CD4-positive, CD25-positive, alpha-beta regulatory T cell (primary cell): ENCODE measurements at regions not wholly inside any gene's neighbourhood (a gene's known extent, or its start where the extent isn't known, plus 50 kb on each side); places are given as distances from the start of the nearest gene placed in this dataset.
A peak's percentile ranks its signal among the peaks of the same experiment; 100 is the strongest.

Experiments
- ATAC-seq, 2 donors: fragments of 150-1000 bp; cut with Tn5 transposase; one replicate each; pipeline ENCODE4 v1.10.0; 2021; ENCODE audit warnings: low read depth in 2 of 2, moderate number of reproducible peaks in 2 of 2, moderate library complexity in 1 of 2
- DNase-seq, 3 donors: peaks; one replicate each; pipeline versions ENCODE4 v3.0.0 to v3.0.0-alpha.2; 2012 to 2022; ENCODE audit warnings: mixed read lengths in 1 of 3
- H3K27ac ChIP-seq: one replicate; pipeline ENCODE4 v1.7.0; 2013; ENCODE audit warnings: mild to moderate bottlenecking, low read length; ENCODE audit not compliant: insufficient read depth, poor library complexity, severe bottlenecking
- H3K27me3 ChIP-seq: one replicate; pipeline ENCODE4 v1.7.0; 2013; ENCODE audit warnings: low read length; ENCODE audit not compliant: control insufficient read depth, insufficient read depth
- H3K36me3 ChIP-seq: one replicate; pipeline ENCODE4 v1.7.0; 2013; ENCODE audit warnings: mild to moderate bottlenecking, low read length, moderate library complexity; ENCODE audit not compliant: control insufficient read depth, insufficient read depth
- H3K4me1 ChIP-seq: 2 replicates; pipeline ENCODE4 v1.7.0; 2013; ENCODE audit warnings: mild to moderate bottlenecking, low read length; ENCODE audit not compliant: insufficient read depth, control insufficient read depth, poor library complexity, severe bottlenecking
- H3K4me3 ChIP-seq: one replicate; pipeline ENCODE4 v1.7.0; 2013; ENCODE audit warnings: low read depth, mild to moderate bottlenecking, low read length, moderate library complexity
- H3K9me3 ChIP-seq, 2 experiments: 1 replicate in 1 of 2; 2 replicates in 1 of 2; pipeline ENCODE4 v1.7.0; 2013; ENCODE audit warnings: low read length in 2 of 2, mild to moderate bottlenecking in 1 of 2, moderate library complexity in 1 of 2; ENCODE audit not compliant: control insufficient read depth in 2 of 2
- H3K27ac Mint-ChIP-seq, 3 donors: one replicate each; pipeline ENCODE4 v1.8.0; 2020 to 2022; ENCODE audit warnings: mild to moderate bottlenecking in 3 of 3, mixed read lengths in 3 of 3, moderate library complexity in 2 of 3
- H3K27me3 Mint-ChIP-seq: one replicate; pipeline ENCODE4 v1.8.0; 2022; ENCODE audit warnings: mild to moderate bottlenecking, mixed read lengths
- H3K36me3 Mint-ChIP-seq: one replicate; pipeline ENCODE4 v1.8.0; 2020; ENCODE audit warnings: mixed read lengths
- H3K4me1 Mint-ChIP-seq, 4 donors: one replicate each; pipeline ENCODE4 v1.8.0; 2020 to 2022; ENCODE audit warnings: mixed read lengths in 4 of 4, mild to moderate bottlenecking in 1 of 4
- H3K4me3 Mint-ChIP-seq, 4 donors: one replicate each; pipeline ENCODE4 v1.8.0; 2020 to 2022; ENCODE audit warnings: mild to moderate bottlenecking in 4 of 4, mixed read lengths in 4 of 4, moderate library complexity in 3 of 4
- H3K9me3 Mint-ChIP-seq, 7 donors: one replicate each; pipeline ENCODE4 v1.8.0; 2020 to 2022; ENCODE audit warnings: mixed read lengths in 7 of 7, mild to moderate bottlenecking in 3 of 7, moderate library complexity in 2 of 7

DNA sequence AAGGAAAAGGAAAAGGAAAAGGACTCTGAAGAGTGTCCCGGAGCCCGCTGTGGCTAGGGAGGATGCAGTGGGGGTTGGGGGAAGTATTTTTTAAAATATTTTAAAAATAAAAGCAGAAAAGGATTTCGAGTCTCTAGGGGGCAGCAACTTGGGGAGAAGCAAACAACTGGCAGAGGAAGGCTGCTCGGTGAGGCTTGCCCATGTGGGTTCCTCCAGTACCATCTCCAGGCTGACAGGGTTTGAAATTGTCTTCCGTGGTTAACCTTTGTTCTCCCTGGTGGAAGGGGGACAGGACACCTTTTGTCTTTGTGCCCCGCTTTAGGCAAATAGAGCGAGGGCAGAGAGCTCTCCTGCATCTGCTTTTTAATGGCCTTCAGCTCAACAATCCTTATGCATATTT, 60.4 kb upstream of the SNX9 start:
- no peak overlapping the region for H3K4me3 ChIP-seq
- Mint-ChIP-seq H3K27ac (peak overlapping the region; percentile 83 to 98 (median 94)), H3K4me1 (peaks cover 24 to 81% (median 58%) of the 10 kb centered on the region in 4 donors), H3K36me3 (no peaks in the 10 kb centered on the region), H3K9me3 (no peaks in the 10 kb centered on the region), H3K27me3 (peaks cover 12% of the 10 kb centered on the region), H3K4me3 (peak overlapping the region in 2 of 4 donors; percentile 53 to 75)
- ATAC-seq (no peak), DNase-seq (no peak)
- peaks cover 50% of the 10 kb centered on the region for H3K4me1 ChIP-seq
- H3K27ac ChIP-seq = no peak overlapping the region
- H3K36me3 ChIP-seq = no peaks in the 10 kb centered on the region
- H3K27me3 ChIP-seq = no peaks in the 10 kb centered on the region
- H3K9me3 ChIP-seq = no peaks in the 10 kb centered on the region

- Mint-ChIP-seq H3K4me1 (peaks cover 29 to 81% (median 61%) of the 10 kb centered on the region in 4 donors), H3K27ac (peak overlapping the region; percentile 71 to 98 (median 98)), H3K36me3 (no peaks in the 10 kb centered on the region), H3K27me3 (peaks cover 12% of the 10 kb centered on the region), H3K9me3 (no peaks in the 10 kb centered on the region), H3K4me3 (peak overlapping the region in 3 of 4 donors; percentile 55 to 90 (median 82))
- H3K27me3 ChIP-seq = no peaks in the 10 kb centered on the region
- peaks cover 57% of the 10 kb centered on the region for H3K4me1 ChIP-seq
- H3K4me3 ChIP-seq = peak overlapping the region; percentile 81
- peak overlapping the region; percentile 82 for H3K27ac ChIP-seq
- H3K36me3 ChIP-seq = no peaks in the 10 kb centered on the region
- no peak for ATAC-seq
- DNase-seq = peak in 1 of 3 donors; percentile 34
- no peaks in the 10 kb centered on the region for H3K9me3 ChIP-seq
Measured at GRCh38 chr6:157763129-157763903, 59.7 kb upstream of the SNX9 start.

GRCh38 chr6:157763904-157764177, 59.2 kb upstream of the SNX9 start:
- peak overlapping the region; percentile 82 for H3K27ac ChIP-seq
- H3K9me3 ChIP-seq = no peaks in the 10 kb centered on the region
- H3K27me3 ChIP-seq = no peaks in the 10 kb centered on the region
- DNase-seq (no peak), ATAC-seq (no peak)
- H3K4me1 Mint-ChIP-seq = peaks cover 32 to 81% (median 62%) of the 10 kb centered on the region in 4 donors
- peaks cover 12% of the 10 kb centered on the region for H3K27me3 Mint-ChIP-seq
- peaks cover 62% of the 10 kb centered on the region for H3K4me1 ChIP-seq
- peak overlapping the region; percentile 55 to 90 (median 86) for H3K4me3 Mint-ChIP-seq
- peak overlapping the region; percentile 72 to 98 (median 98) for H3K27ac Mint-ChIP-seq
- no peaks in the 10 kb centered on the region for H3K36me3 ChIP-seq
- H3K9me3 Mint-ChIP-seq = no peaks in the 10 kb centered on the region
- H3K4me3 ChIP-seq = peak overlapping the region; percentile 81
- no peaks in the 10 kb centered on the region for H3K36me3 Mint-ChIP-seq

DNA sequence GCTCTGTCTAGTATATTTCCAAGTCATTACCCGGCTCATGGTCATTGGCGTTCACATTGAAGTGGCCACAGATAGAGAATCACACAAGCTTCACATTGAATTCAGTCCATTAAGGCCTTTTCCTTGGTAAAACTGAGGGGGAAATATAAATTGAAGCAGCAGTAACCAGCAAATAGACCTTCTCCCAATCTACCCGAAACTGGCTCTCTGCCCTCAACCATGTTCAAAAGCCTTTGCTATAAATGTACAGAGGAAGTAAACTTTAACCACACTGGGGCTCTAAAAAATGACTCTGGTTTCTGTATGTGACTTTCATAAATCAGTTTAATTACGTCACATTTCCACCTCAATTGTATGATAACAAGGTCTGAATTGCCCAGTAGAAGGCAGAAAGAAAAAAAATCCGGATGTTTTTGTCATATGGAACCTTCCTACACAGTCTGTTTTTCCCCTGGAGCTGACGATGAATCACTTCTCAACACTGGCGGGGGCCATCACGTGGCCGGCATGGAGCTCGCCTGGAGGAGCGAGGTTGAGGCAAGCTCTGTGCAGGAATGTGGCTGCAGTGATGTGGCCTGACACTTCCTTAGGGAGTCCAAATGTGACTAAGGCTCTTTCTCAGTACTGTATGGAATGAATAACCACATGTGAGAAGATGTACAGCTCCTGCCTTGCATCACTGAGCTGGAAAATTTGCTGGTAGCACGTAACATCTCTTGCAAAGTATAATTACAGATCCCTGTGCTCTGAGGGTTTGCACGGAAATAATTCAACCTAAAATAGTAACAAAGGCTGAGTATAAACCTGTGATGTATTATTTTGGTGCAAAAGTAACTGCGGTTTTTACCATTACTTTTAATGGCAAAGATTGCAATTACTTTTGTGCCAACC, 58.6 kb upstream of the SNX9 start:
- H3K4me3 ChIP-seq = peak overlapping the region; percentile 81
- Mint-ChIP-seq H3K27me3 (peaks cover 12% of the 10 kb centered on the region), H3K36me3 (no peaks in the 10 kb centered on the region), H3K27ac (peak overlapping the region; percentile 95 to 98 (median 98)), H3K4me1 (peaks cover 35 to 82% (median 64%) of the 10 kb centered on the region in 4 donors), H3K9me3 (no peaks in the 10 kb centered on the region), H3K4me3 (peak overlapping the region; percentile 55 to 90 (median 86))
- peaks cover 68% of the 10 kb centered on the region for H3K4me1 ChIP-seq
- H3K36me3 ChIP-seq = no peaks in the 10 kb centered on the region
- no peaks in the 10 kb centered on the region for H3K27me3 ChIP-seq
- H3K27ac ChIP-seq = peak overlapping the region; percentile 82
- peak; percentile 77 to 81 for ATAC-seq
- peak; percentile 85 to 92 (median 90) for DNase-seq
- H3K9me3 ChIP-seq = no peaks in the 10 kb centered on the region

- Histone ChIP-seq H3K36me3 (no peaks in the 10 kb centered on the region), H3K27ac (no peak overlapping the region), H3K9me3 (no peaks in the 10 kb centered on the region), H3K4me3 (no peak overlapping the region), H3K4me1 (peaks cover 52% of the 10 kb centered on the region), H3K27me3 (no peaks in the 10 kb centered on the region)
- H3K9me3 Mint-ChIP-seq = no peaks in the 10 kb centered on the region
- DNase-seq (no peak), ATAC-seq (no peak)
- H3K27ac Mint-ChIP-seq = peak overlapping the region; percentile 39 to 98 (median 80)
- H3K4me3 Mint-ChIP-seq = no peak overlapping the region
- H3K4me1 Mint-ChIP-seq = peaks cover 26 to 65% (median 46%) of the 10 kb centered on the region in 4 donors
- H3K27me3 Mint-ChIP-seq = peaks cover 12% of the 10 kb centered on the region
- no peaks in the 10 kb centered on the region for H3K36me3 Mint-ChIP-seq
Measured at GRCh38 chr6:157766901-157767774, 55.9 kb upstream of the SNX9 start.

DNA sequence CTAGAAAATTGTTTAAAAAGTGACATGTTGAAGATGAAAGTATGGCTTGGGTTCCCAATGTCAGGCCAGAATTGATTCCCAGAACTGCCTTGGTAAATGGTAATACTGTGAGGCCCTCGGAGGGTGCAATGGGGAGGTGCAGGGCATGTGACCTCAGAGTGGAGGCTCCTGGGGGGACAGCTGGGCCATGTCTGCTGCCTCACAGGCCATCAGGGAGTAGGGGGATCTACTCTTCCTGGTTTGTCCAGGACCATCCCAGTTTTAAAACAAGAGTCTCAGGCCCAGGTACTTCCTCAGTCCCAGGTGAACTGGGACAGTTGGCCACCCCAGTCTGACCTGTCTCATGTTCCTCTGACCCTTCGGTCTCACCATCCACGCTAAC, 55.3 kb upstream of the SNX9 start:
- peak overlapping the region; percentile 32 for H3K4me3 ChIP-seq
- H3K4me1 Mint-ChIP-seq = peaks cover 21 to 60% (median 41%) of the 10 kb centered on the region in 4 donors
- peaks cover 46% of the 10 kb centered on the region for H3K4me1 ChIP-seq
- no peak for ATAC-seq
- H3K9me3 Mint-ChIP-seq = peaks cover 0 to 2% (median 0%) of the 10 kb centered on the region in 7 donors
- no peaks in the 10 kb centered on the region for H3K9me3 ChIP-seq
- H3K27me3 ChIP-seq = no peaks in the 10 kb centered on the region
- no peaks in the 10 kb centered on the region for H3K36me3 ChIP-seq
- peak overlapping the region in 2 of 4 donors; percentile 65 to 76 for H3K4me3 Mint-ChIP-seq
- H3K27me3 Mint-ChIP-seq = peaks cover 12% of the 10 kb centered on the region
- H3K27ac Mint-ChIP-seq = peak overlapping the region; percentile 94 to 98 (median 96)
- DNase-seq = no peak
- H3K27ac ChIP-seq = peak overlapping the region; percentile 61
- H3K36me3 Mint-ChIP-seq = no peaks in the 10 kb centered on the region

GRCh38 chr6:157768304-157768703, 54.7 kb upstream of the SNX9 start:
- peak overlapping the region; percentile 61 for H3K27ac ChIP-seq

More at GRCh38 chr6:157768304-157768703, 54.7 kb upstream of the SNX9 start:
- peaks cover 0 to 4% (median 0%) of the 10 kb centered on the region in 7 donors for H3K9me3 Mint-ChIP-seq
- peak overlapping the region; percentile 50 for H3K4me3 ChIP-seq
- no peaks in the 10 kb centered on the region for H3K27me3 ChIP-seq
- peaks cover 40% of the 10 kb centered on the region for H3K4me1 ChIP-seq
- peaks cover 12% of the 10 kb centered on the region for H3K27me3 Mint-ChIP-seq
- H3K4me1 Mint-ChIP-seq = peaks cover 21 to 57% (median 39%) of the 10 kb centered on the region in 4 donors
- peak in 1 of 3 donors; percentile 51 for DNase-seq
- peak overlapping the region; percentile 33 to 76 (median 60) for H3K4me3 Mint-ChIP-seq
- H3K36me3 Mint-ChIP-seq = peaks cover 1% of the 10 kb centered on the region
- H3K9me3 ChIP-seq = no peaks in the 10 kb centered on the region
- H3K27ac Mint-ChIP-seq = peak overlapping the region; percentile 94 to 98 (median 96)
- H3K36me3 ChIP-seq = no peaks in the 10 kb centered on the region
- ATAC-seq = no peak
